Choroid plexus epithelial cell (primary cell): ENCODE measurements at regions not wholly inside any gene's neighbourhood (a gene's known extent, or its start where the extent isn't known, plus 50 kb on each side); places are given as distances from the start of the nearest gene placed in this dataset.

Experiments
- DNase-seq: peaks from one replicate; pipeline ENCODE4 v3.0.0-alpha.2; 2010; ENCODE audit warnings: low read depth
- H3K4me3 ChIP-seq: 2 replicates; pipeline ENCODE4 v1.5.1; 2011; ENCODE audit warnings: low read depth, mild to moderate bottlenecking, control low read depth, low read length, moderate library complexity
- CTCF ChIP-seq: conservative IDR thresholded peaks from 2 replicates; pipeline ENCODE4 v1.5.1; 2011; ENCODE audit warnings: low read depth, mild to moderate bottlenecking, control low read depth, inconsistent platforms, low read length, moderate library complexity

GRCh38 chr11:129733981-129734380, 81.7 kb upstream of the TMEM45B start:
- no peak for DNase-seq
- no peak for TF ChIP-seq CTCF
- no peak overlapping the region for H3K4me3 ChIP-seq

DNA sequence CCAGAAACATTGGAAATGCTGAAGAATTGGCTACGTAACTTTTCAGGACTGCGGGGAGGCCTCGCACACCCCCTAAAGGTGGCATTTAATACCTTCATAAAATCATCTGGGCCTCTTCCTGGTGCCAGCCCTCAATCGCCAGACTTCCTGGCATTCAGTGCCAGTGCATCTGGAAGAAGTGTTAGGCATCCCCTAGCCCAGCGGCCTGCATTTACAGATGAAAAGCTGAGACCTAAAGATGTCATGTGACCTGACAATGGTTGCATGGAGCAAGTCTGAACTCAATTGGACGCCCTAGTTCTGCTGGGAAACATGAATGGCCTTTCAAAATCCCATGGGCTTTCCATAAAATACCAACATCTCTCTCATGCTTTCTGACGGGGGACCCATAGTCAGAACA, 81.0 kb upstream of the TMEM45B start:
- TF ChIP-seq CTCF, result no peak

GRCh38 chr11:129737831-129738230, 77.8 kb upstream of the TMEM45B start:
- DNase-seq, result no peak
- no peak for TF ChIP-seq CTCF
- H3K4me3 ChIP-seq, result no peak overlapping the region

More for the DNA sequence above, 81.0 kb upstream of the TMEM45B start:
- H3K4me3 ChIP-seq, result no peak overlapping the region
- no peak for DNase-seq

DNA sequence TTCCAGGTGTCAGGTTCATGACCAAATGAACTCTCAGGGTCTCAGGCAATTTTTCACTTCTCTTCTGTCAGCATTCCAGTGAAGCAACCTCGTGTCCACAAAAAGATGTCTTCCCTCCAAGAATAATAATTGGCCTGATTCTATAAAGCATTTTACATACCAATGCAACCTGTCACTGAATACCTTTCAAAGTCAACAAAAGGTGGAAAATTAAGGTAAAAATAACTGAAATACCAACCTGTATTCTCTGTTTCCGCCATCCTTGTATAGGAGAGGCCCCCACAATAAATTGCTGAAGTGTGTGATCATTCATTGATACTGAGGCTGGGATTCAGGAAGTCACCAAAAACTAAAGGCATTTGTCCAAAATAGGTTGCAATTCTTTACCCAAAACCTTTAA, 77.4 kb upstream of the TMEM45B start:
- H3K4me3 ChIP-seq, result no peak overlapping the region
- TF ChIP-seq CTCF, result no peak
- DNase-seq, result no peak

GRCh38 chr11:129739339-129739738, 76.3 kb upstream of the TMEM45B start:
- TF ChIP-seq CTCF, result no peak
- DNase-seq, result no peak

GRCh38 chr11:129740125-129740719, 75.4 kb upstream of the TMEM45B start:
- no peak for TF ChIP-seq CTCF
- H3K4me3 ChIP-seq, result no peak overlapping the region
- no peak for DNase-seq

More at GRCh38 chr11:129739339-129739738, 76.3 kb upstream of the TMEM45B start:
- H3K4me3 ChIP-seq, result no peak overlapping the region

- H3K4me3 ChIP-seq, result no peak overlapping the region
- TF ChIP-seq CTCF, result no peak
- DNase-seq, result no peak
Measured at GRCh38 chr11:129743112-129743815, 72.4 kb upstream of the TMEM45B start.
